ENCODE measurements at regions not wholly inside any gene's neighbourhood (a gene's known extent, or its start where the extent isn't known, plus 50 kb on each side); places are given as distances from the start of the nearest gene placed in this dataset.
A peak's percentile ranks its signal among the peaks of the same experiment; 100 is the strongest.

- no peak for DNase-seq
Observed at GRCh38 chr20:6956574-6956973, 189.1 kb downstream of the BMP2 start.

GRCh38 chr20:6959900-6960312 is 192.4 kb downstream of the BMP2 start:
- DNase-seq = no peak

- DNase-seq = no peak
Observed at GRCh38 chr20:6966721-6967120, 199.2 kb downstream of the BMP2 start.

GRCh38 chr20:6974838-6975237 is 207.4 kb downstream of the BMP2 start:
- no peak for DNase-seq

- DNase-seq = no peak
Observed at GRCh38 chr20:6975311-6975710, 207.8 kb downstream of the BMP2 start.

GRCh38 chr20:6976106-6976900 is 208.8 kb downstream of the BMP2 start:
- DNase-seq = no peak

GRCh38 chr20:6979621-6980020 is 212.1 kb downstream of the BMP2 start:
- no peak for DNase-seq

- DNase-seq = no peak
Observed at GRCh38 chr20:6993011-6993410, 225.5 kb downstream of the BMP2 start.

- no peak for DNase-seq
Observed at GRCh38 chr20:6993511-6993910, 226.0 kb downstream of the BMP2 start.

GRCh38 chr20:6994452-6994851 is 227.0 kb downstream of the BMP2 start:
- DNase-seq = no peak

- DNase-seq = no peak
Observed at GRCh38 chr20:6998909-6999308, 231.4 kb downstream of the BMP2 start.

- DNase-seq = no peak
Observed at GRCh38 chr20:6999381-6999780, 231.9 kb downstream of the BMP2 start.

GRCh38 chr20:7003598-7003997 is 236.1 kb downstream of the BMP2 start:
- no peak for DNase-seq

- no peak for DNase-seq
Observed at GRCh38 chr20:7004801-7005200, 237.3 kb downstream of the BMP2 start.

- DNase-seq = no peak
Observed at GRCh38 chr20:7010527-7010926, 243.0 kb downstream of the BMP2 start.

GRCh38 chr20:7015257-7015656 is 247.8 kb downstream of the BMP2 start:
- peak; percentile 77 to 88 for DNase-seq

GRCh38 chr20:7022597-7022996 is 255.1 kb downstream of the BMP2 start:
- DNase-seq = no peak

GRCh38 chr20:7025635-7026034 is 258.1 kb downstream of the BMP2 start:
- no peak for DNase-seq

- no peak for DNase-seq
Observed at GRCh38 chr20:7029019-7029418, 261.5 kb downstream of the BMP2 start.

- peak in 1 of 2 experiments; percentile 2 for DNase-seq
Observed at GRCh38 chr20:7031222-7031621, 263.7 kb downstream of the BMP2 start.

- no peak for DNase-seq
Observed at GRCh38 chr20:7038029-7038428, 270.5 kb downstream of the BMP2 start.

GRCh38 chr20:7057611-7058010 is 290.1 kb downstream of the BMP2 start:
- DNase-seq = no peak

- no peak for DNase-seq
Observed at GRCh38 chr20:7078804-7079203, 311.3 kb downstream of the BMP2 start.

GRCh38 chr20:7080472-7080871 is 313.0 kb downstream of the BMP2 start:
- DNase-seq = no peak

GRCh38 chr20:7085467-7085866 is 318.0 kb downstream of the BMP2 start:
- DNase-seq = no peak
